ENCODE measurements at regions not wholly inside any gene's neighbourhood (a gene's known extent, or its start where the extent isn't known, plus 50 kb on each side); places are given as distances from the start of the nearest gene placed in this dataset.
"Not testable (repeated sequence)": the region's sequence is repeated elsewhere in the genome, so short reads cannot be mapped to it uniquely, and the experiment has no call there.

GRCh38 chr9:75500479-75500878, 390.0 kb upstream of the PCSK5 start:
- H3K4me1 ChIP-seq (ENCODE audit: insufficient read depth, low read length): no peaks in the 10 kb centered on the region
- H3K9me3 Mint-ChIP-seq: peaks cover 0 to 7% (median 0%) of the 10 kb centered on the region in 5 donors
- H3K9me3 ChIP-seq (ENCODE audit: low read length): no peaks in the 10 kb centered on the region
- H3K4me1 Mint-ChIP-seq: no peaks in the 10 kb centered on the region
- no peak overlapping the region for H3K27ac ChIP-seq (ENCODE audit: low read depth, low read length)
- H3K27me3 ChIP-seq (ENCODE audit: insufficient read depth, low read length, poor library complexity, severe bottlenecking): no peaks in the 10 kb centered on the region
- H3K36me3 ChIP-seq (ENCODE audit: insufficient read depth, low read length): no peaks in the 10 kb centered on the region
- ChIA-PET POLR2A (no interaction called here), CTCF (no interaction called here)
- no peak overlapping the region for H3K4me3 Mint-ChIP-seq
- peak overlapping the region in 1 of 8 donors; percentile 42 for H3K27ac Mint-ChIP-seq
- no peaks in the 10 kb centered on the region for H3K36me3 Mint-ChIP-seq
- H3K27me3 Mint-ChIP-seq: no peaks in the 10 kb centered on the region
- no peak overlapping the region for H3K4me3 ChIP-seq (ENCODE audit: low read length)
- DNase-seq: no peak

GRCh38 chr9:75500940-75501339, 389.5 kb upstream of the PCSK5 start:
- H3K9me3 Mint-ChIP-seq; H3K27ac Mint-ChIP-seq; H3K4me1 Mint-ChIP-seq; H3K4me3 Mint-ChIP-seq; DNase-seq; H3K36me3 Mint-ChIP-seq; H3K4me3 ChIP-seq (ENCODE audit: low read length); H3K27me3 Mint-ChIP-seq; H3K9me3 ChIP-seq (ENCODE audit: low read length); H3K27me3 ChIP-seq (ENCODE audit: insufficient read depth, low read length, poor library complexity, severe bottlenecking); H3K4me1 ChIP-seq (ENCODE audit: insufficient read depth, low read length); POLR2A ChIA-PET; H3K27ac ChIP-seq (ENCODE audit: low read depth, low read length); H3K36me3 ChIP-seq (ENCODE audit: insufficient read depth, low read length); CTCF ChIA-PET: not testable (repeated sequence)

GRCh38 chr9:75504721-75505120, 385.8 kb upstream of the PCSK5 start:
- Histone ChIP-seq H3K27me3 (ENCODE audit: insufficient read depth, low read length, poor library complexity, severe bottlenecking) (no peaks in the 10 kb centered on the region), H3K27ac (ENCODE audit: low read depth, low read length) (no peak overlapping the region), H3K4me1 (ENCODE audit: insufficient read depth, low read length) (no peaks in the 10 kb centered on the region), H3K4me3 (ENCODE audit: low read length) (no peak overlapping the region), H3K36me3 (ENCODE audit: insufficient read depth, low read length) (no peaks in the 10 kb centered on the region), H3K9me3 (ENCODE audit: low read length) (no peaks in the 10 kb centered on the region)
- POLR2A ChIA-PET: no interaction called here
- Mint-ChIP-seq H3K4me3 (no peak overlapping the region), H3K9me3 (peaks cover 0 to 16% (median 1%) of the 10 kb centered on the region in 5 donors), H3K4me1 (no peaks in the 10 kb centered on the region), H3K36me3 (no peaks in the 10 kb centered on the region), H3K27ac (no peak overlapping the region), H3K27me3 (no peaks in the 10 kb centered on the region)
- CTCF ChIA-PET: no interaction called here
- DNase-seq: no peak

GRCh38 chr9:75505654-75506053, 384.8 kb upstream of the PCSK5 start:
- no peaks in the 10 kb centered on the region for H3K36me3 Mint-ChIP-seq
- CTCF ChIA-PET: no interaction called here
- no peak overlapping the region for H3K4me3 ChIP-seq (ENCODE audit: low read length)

GRCh38 chr9:75529463-75529862, 361.0 kb upstream of the PCSK5 start:
- no peak overlapping the region for H3K4me3 ChIP-seq (ENCODE audit: low read length)
- peaks cover 0 to 1% of the 10 kb centered on the region in 2 donors for H3K27me3 Mint-ChIP-seq

More at GRCh38 chr9:75505654-75506053, 384.8 kb upstream of the PCSK5 start:
- H3K4me1 ChIP-seq (ENCODE audit: insufficient read depth, low read length): no peaks in the 10 kb centered on the region
- Mint-ChIP-seq H3K27me3 (no peaks in the 10 kb centered on the region), H3K4me1 (no peaks in the 10 kb centered on the region), H3K27ac (no peak overlapping the region), H3K9me3 (peaks cover 0 to 14% (median 1%) of the 10 kb centered on the region in 5 donors), H3K4me3 (no peak overlapping the region)
- no peak overlapping the region for H3K27ac ChIP-seq (ENCODE audit: low read depth, low read length)
- no peaks in the 10 kb centered on the region for H3K27me3 ChIP-seq (ENCODE audit: insufficient read depth, low read length, poor library complexity, severe bottlenecking)
- H3K36me3 ChIP-seq (ENCODE audit: insufficient read depth, low read length): no peaks in the 10 kb centered on the region
- no peaks in the 10 kb centered on the region for H3K9me3 ChIP-seq (ENCODE audit: low read length)
- POLR2A ChIA-PET: no interaction called here
- no peak for DNase-seq

GRCh38 chr9:75531588-75531987, 358.9 kb upstream of the PCSK5 start:
- Histone ChIP-seq H3K27me3 (ENCODE audit: insufficient read depth, low read length, poor library complexity, severe bottlenecking) (no peaks in the 10 kb centered on the region), H3K27ac (ENCODE audit: low read depth, low read length) (no peak overlapping the region), H3K4me3 (ENCODE audit: low read length) (no peak overlapping the region), H3K36me3 (ENCODE audit: insufficient read depth, low read length) (no peaks in the 10 kb centered on the region), H3K4me1 (ENCODE audit: insufficient read depth, low read length) (no peaks in the 10 kb centered on the region), H3K9me3 (ENCODE audit: low read length) (no peaks in the 10 kb centered on the region)
- H3K27me3 Mint-ChIP-seq: peaks cover 0 to under 1% of the 10 kb centered on the region in 2 donors
- H3K27ac Mint-ChIP-seq: no peak overlapping the region
- H3K4me1 Mint-ChIP-seq: no peaks in the 10 kb centered on the region
- peaks cover 0 to 3% (median 1%) of the 10 kb centered on the region in 5 donors for H3K9me3 Mint-ChIP-seq
- H3K36me3 Mint-ChIP-seq: peaks cover 0 to 1% (median 0%) of the 10 kb centered on the region in 3 donors
- ChIA-PET CTCF (interaction anchor here (0.6 kb wide), 1 partner anchor 9 kb away, joined by 4 read pairs; no protein-coding TSS in a partner anchor), POLR2A (no interaction called here)
- H3K4me3 Mint-ChIP-seq: no peak overlapping the region
- no peak for DNase-seq

More at GRCh38 chr9:75529463-75529862, 361.0 kb upstream of the PCSK5 start:
- CTCF ChIA-PET: no interaction called here
- Histone ChIP-seq H3K27ac (ENCODE audit: low read depth, low read length) (no peak overlapping the region), H3K9me3 (ENCODE audit: low read length) (no peaks in the 10 kb centered on the region), H3K36me3 (ENCODE audit: insufficient read depth, low read length) (no peaks in the 10 kb centered on the region), H3K4me1 (ENCODE audit: insufficient read depth, low read length) (no peaks in the 10 kb centered on the region), H3K27me3 (ENCODE audit: insufficient read depth, low read length, poor library complexity, severe bottlenecking) (no peaks in the 10 kb centered on the region)
- no peak for DNase-seq
- Mint-ChIP-seq H3K27ac (peak overlapping the region in 1 of 8 donors; percentile 42), H3K4me1 (no peaks in the 10 kb centered on the region), H3K4me3 (no peak overlapping the region), H3K36me3 (peaks cover 0 to 1% (median 0%) of the 10 kb centered on the region in 3 donors), H3K9me3 (peaks cover 0 to 4% (median 2%) of the 10 kb centered on the region in 5 donors)
- POLR2A ChIA-PET: no interaction called here

- Mint-ChIP-seq H3K4me3 (no peak overlapping the region), H3K4me1 (no peaks in the 10 kb centered on the region), H3K36me3 (peaks cover 0 to 1% (median 0%) of the 10 kb centered on the region in 3 donors), H3K27me3 (no peaks in the 10 kb centered on the region), H3K27ac (no peak overlapping the region), H3K9me3 (peaks cover 0 to 6% (median 1%) of the 10 kb centered on the region in 5 donors)
- H3K4me1 ChIP-seq (ENCODE audit: insufficient read depth, low read length): no peaks in the 10 kb centered on the region
- DNase-seq: no peak
- no peak overlapping the region for H3K4me3 ChIP-seq (ENCODE audit: low read length)
- ChIA-PET POLR2A (no interaction called here), CTCF (no interaction called here)
- no peaks in the 10 kb centered on the region for H3K36me3 ChIP-seq (ENCODE audit: insufficient read depth, low read length)
- no peaks in the 10 kb centered on the region for H3K27me3 ChIP-seq (ENCODE audit: insufficient read depth, low read length, poor library complexity, severe bottlenecking)
- H3K9me3 ChIP-seq (ENCODE audit: low read length): no peaks in the 10 kb centered on the region
- no peak overlapping the region for H3K27ac ChIP-seq (ENCODE audit: low read depth, low read length)
These were observed 358.0 kb upstream of the PCSK5 start for GRCh38 chr9:75532233-75533050.

- no peak overlapping the region for H3K27ac Mint-ChIP-seq
- ChIA-PET POLR2A (no interaction called here), CTCF (no interaction called here)
- Histone ChIP-seq H3K27me3 (ENCODE audit: insufficient read depth, low read length, poor library complexity, severe bottlenecking) (no peaks in the 10 kb centered on the region), H3K27ac (ENCODE audit: low read depth, low read length) (no peak overlapping the region), H3K4me3 (ENCODE audit: low read length) (no peak overlapping the region), H3K36me3 (ENCODE audit: insufficient read depth, low read length) (no peaks in the 10 kb centered on the region), H3K4me1 (ENCODE audit: insufficient read depth, low read length) (no peaks in the 10 kb centered on the region), H3K9me3 (ENCODE audit: low read length) (no peaks in the 10 kb centered on the region)
- no peaks in the 10 kb centered on the region for H3K4me1 Mint-ChIP-seq
- no peak overlapping the region for H3K4me3 Mint-ChIP-seq
- H3K9me3 Mint-ChIP-seq: peaks cover 0 to 6% (median 4%) of the 10 kb centered on the region in 5 donors
- no peak for DNase-seq
- no peaks in the 10 kb centered on the region for H3K27me3 Mint-ChIP-seq
- H3K36me3 Mint-ChIP-seq: no peaks in the 10 kb centered on the region
These were observed 350.9 kb upstream of the PCSK5 start for GRCh38 chr9:75539523-75539922.
